HG02759 (cell line): ENCODE measurements at regions not wholly inside any gene's neighbourhood (a gene's known extent, or its start where the extent isn't known, plus 50 kb on each side); places are given as distances from the start of the nearest gene placed in this dataset.
"Not testable (repeated sequence)": the region's sequence is repeated elsewhere in the genome, so short reads cannot be mapped to it uniquely, and the experiment has no call there.

Experiments used
- ATAC-seq: cut with Tn5 transposase; IDR thresholded peaks from one replicate; pipeline ENCODE4 v1.9.1; 2021; ENCODE audit warnings: mild to moderate bottlenecking, moderate library complexity; ENCODE audit not compliant: unreplicated experiment

- no peak for ATAC-seq
Measured at GRCh38 chr7:87007038-87007437, 52.4 kb downstream of the ELAPOR2 start.

GRCh38 chr7:87004956-87005355, 54.5 kb downstream of the ELAPOR2 start:
- ATAC-seq = no peak

- ATAC-seq = no peak
Measured at GRCh38 chr7:87003872-87004798, 55.3 kb downstream of the ELAPOR2 start.

- no peak for ATAC-seq
Measured at GRCh38 chr7:87001214-87001613, 58.2 kb downstream of the ELAPOR2 start.

- ATAC-seq = no peak
Measured at GRCh38 chr7:87000344-87000743, 59.1 kb downstream of the ELAPOR2 start.

GRCh38 chr7:86999750-87000149, 59.7 kb downstream of the ELAPOR2 start:
- no peak for ATAC-seq

- no peak for ATAC-seq
Measured at GRCh38 chr7:86995814-86996213, 63.6 kb downstream of the ELAPOR2 start.

- ATAC-seq = no peak
Measured at GRCh38 chr7:86995052-86995725, 64.3 kb downstream of the ELAPOR2 start.

- peak; percentile 30 for ATAC-seq
Measured at GRCh38 chr7:86991771-86992191, 67.7 kb downstream of the ELAPOR2 start.

- peak; percentile 90 for ATAC-seq
Measured at GRCh38 chr7:86991093-86991769, 68.2 kb downstream of the ELAPOR2 start.

GRCh38 chr7:86989407-86989806, 70.0 kb downstream of the ELAPOR2 start:
- no peak for ATAC-seq

GRCh38 chr7:86987834-86988233, 71.6 kb downstream of the ELAPOR2 start:
- not testable (repeated sequence) for ATAC-seq

GRCh38 chr7:86987358-86987757, 72.1 kb downstream of the ELAPOR2 start:
- ATAC-seq = not testable (repeated sequence)

- not testable (repeated sequence) for ATAC-seq
Measured at GRCh38 chr7:86985342-86985741, 74.1 kb downstream of the ELAPOR2 start.

- ATAC-seq = not testable (repeated sequence)
Measured at GRCh38 chr7:86983654-86984053, 75.8 kb downstream of the ELAPOR2 start.

- not testable (repeated sequence) for ATAC-seq
Measured at GRCh38 chr7:86981937-86982336, 77.5 kb downstream of the ELAPOR2 start.

GRCh38 chr7:86981127-86981526, 78.3 kb downstream of the ELAPOR2 start:
- no peak for ATAC-seq

GRCh38 chr7:86980223-86980622, 79.2 kb downstream of the ELAPOR2 start:
- ATAC-seq = no peak

- ATAC-seq = peak; percentile 71
Measured at GRCh38 chr7:86978808-86979506, 80.5 kb downstream of the ELAPOR2 start.

GRCh38 chr7:86976958-86977357, 82.5 kb downstream of the ELAPOR2 start:
- no peak for ATAC-seq

- no peak for ATAC-seq
Measured at GRCh38 chr7:86975914-86976313, 83.5 kb downstream of the ELAPOR2 start.
